Lower leg skin (tissue), 3 donors: ENCODE measurements at regions not wholly inside any gene's neighbourhood (a gene's known extent, or its start where the extent isn't known, plus 50 kb on each side); places are given as distances from the start of the nearest gene placed in this dataset.

Source experiments
- CTCF ChIP-seq, 3 donors: fragments of 450-650 bp; IDR thresholded peaks; one replicate each; pipeline ENCODE4 v1.5.1; 2016; ENCODE audit warnings: antibody characterized with exemption in 3 of 3, mild to moderate bottlenecking in 3 of 3, moderate library complexity in 2 of 3
- POLR2A ChIP-seq, 2 donors: fragments of 450-650 bp; IDR thresholded peaks; one replicate each; pipeline ENCODE4 v1.6.1; 2016 to 2017; ENCODE audit warnings: antibody characterized with exemption in 2 of 2, mild to moderate bottlenecking in 1 of 2, moderate library complexity in 1 of 2

DNA sequence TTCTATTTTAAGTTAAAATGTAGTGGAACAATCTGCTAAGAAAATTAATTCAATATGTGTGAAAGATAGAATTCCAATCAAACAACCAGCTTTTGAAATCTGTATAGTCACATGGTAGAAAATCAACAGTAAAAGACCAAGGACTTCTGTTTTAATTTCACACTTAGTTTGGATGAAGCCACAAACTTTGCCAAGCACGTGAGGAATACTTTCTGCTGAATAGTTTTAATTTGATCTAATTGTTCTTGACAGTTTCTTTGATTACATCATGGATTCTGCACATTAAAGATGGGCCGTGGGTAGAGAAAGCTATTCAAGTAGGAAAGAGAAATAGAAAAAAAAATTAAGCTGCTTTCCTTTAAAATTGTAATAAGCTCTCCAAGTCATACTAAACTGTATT, 137.9 kb upstream of the FAM241A start:
- no peak for TF ChIP-seq CTCF (IDR thresholded peaks at IDR 0.05)
- TF ChIP-seq POLR2A (IDR thresholded peaks at IDR 0.05) = no peak
